Peyer's patch (tissue), 4 donors: ENCODE measurements at regions not wholly inside any gene's neighbourhood (a gene's known extent, or its start where the extent isn't known, plus 50 kb on each side); places are given as distances from the start of the nearest gene placed in this dataset.

Experiments used
- DNase-seq, 3 donors: peaks; one replicate each; pipeline ENCODE4 v3.0.0-alpha.2; 2017 to 2019
- H3K27ac ChIP-seq, 4 donors: fragments of 200-600 bp; sonication (generic); one replicate each; pipeline ENCODE4 v1.5.1; 2016 to 2019
- H3K27me3 ChIP-seq, 2 donors: fragments of 200-600 bp; sonication (generic); one replicate each; pipeline ENCODE4 v1.5.1; 2019
- H3K36me3 ChIP-seq, 3 donors: fragments of 200-600 bp; sonication (generic); one replicate each; pipeline ENCODE4 v1.5.1; 2016 to 2019
- H3K4me1 ChIP-seq, 4 donors: fragments of 200-600 bp; sonication (generic); one replicate each; pipeline ENCODE4 v1.5.1; 2016 to 2019
- H3K4me3 ChIP-seq, 4 donors: fragments of 200-600 bp; sonication (generic); 1 replicate in 3 of 4; 2 replicates in 1 of 4; pipeline ENCODE4 v1.5.1; 2016 to 2019; ENCODE audit warnings: mild to moderate bottlenecking in 1 of 4
- H3K9me3 ChIP-seq, 4 donors: fragments of 200-600 bp; sonication (generic); one replicate each; pipeline ENCODE4 v1.5.1; 2016 to 2019; ENCODE audit warnings: mild to moderate bottlenecking in 1 of 4
- POLR2A ChIP-seq, 2 donors: fragments of 450-650 bp; IDR thresholded peaks; one replicate each; pipeline ENCODE4 v1.5.1; 2017; ENCODE audit warnings: antibody characterized with exemption in 2 of 2, mild to moderate bottlenecking in 2 of 2, moderate library complexity in 2 of 2
- TF ChIP-seq, protein P1 (sequence below), 6 experiments: fragments of 450-650 bp in 4 of 6; fragments of 200-600 bp in 2 of 6; sonication (generic) in 1 of 6; IDR thresholded peaks; one replicate each; pipeline ENCODE4 v1.5.1; 2017 to 2019; ENCODE audit warnings: antibody characterized with exemption in 6 of 6, mild to moderate bottlenecking in 3 of 6, moderate library complexity in 1 of 6

DNA sequence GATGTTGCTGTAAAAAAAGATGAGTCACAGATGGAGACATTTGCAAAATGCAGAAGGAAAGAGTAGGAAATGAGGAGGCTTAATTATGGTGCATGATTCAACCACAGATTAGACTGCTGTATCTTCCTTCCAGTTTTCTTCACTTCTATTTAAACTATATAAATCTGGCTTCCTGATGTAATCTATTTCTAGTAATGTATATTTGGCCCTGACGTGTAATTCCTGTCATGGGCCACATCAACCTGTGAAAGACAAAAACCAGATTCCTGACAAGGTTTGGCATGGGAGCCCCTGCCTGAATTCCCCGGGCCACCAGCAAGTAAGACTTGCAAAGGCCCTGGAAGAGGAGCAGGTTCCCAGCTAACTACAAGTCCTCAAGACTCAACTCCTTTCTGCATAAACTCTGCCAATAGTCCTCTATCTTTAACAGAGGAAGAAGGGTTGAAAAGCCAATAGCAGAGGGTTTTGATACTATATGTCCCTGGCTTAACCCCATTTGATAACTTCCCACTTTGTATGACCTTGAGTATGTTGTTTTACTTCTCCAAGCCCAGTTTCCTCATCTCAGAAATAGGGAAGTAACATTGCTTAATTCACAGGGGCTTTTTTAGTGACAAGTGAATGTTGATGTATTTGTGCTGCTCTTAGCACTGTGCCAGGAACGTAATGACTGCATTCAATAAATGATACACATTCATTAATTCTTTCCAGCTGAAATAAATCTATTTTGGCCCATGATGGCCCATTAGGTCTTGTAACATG, 172.7 kb downstream of the SPRY2 start:
- Histone ChIP-seq H3K4me3 (no peak overlapping the region), H3K4me1 (no peaks in the 10 kb centered on the region), H3K36me3 (no peaks in the 10 kb centered on the region), H3K27me3 (no peaks in the 10 kb centered on the region), H3K9me3 (no peaks in the 10 kb centered on the region), H3K27ac (peak overlapping the region in 1 of 4 donors; percentile 5)
- TF ChIP-seq, protein P1, sequence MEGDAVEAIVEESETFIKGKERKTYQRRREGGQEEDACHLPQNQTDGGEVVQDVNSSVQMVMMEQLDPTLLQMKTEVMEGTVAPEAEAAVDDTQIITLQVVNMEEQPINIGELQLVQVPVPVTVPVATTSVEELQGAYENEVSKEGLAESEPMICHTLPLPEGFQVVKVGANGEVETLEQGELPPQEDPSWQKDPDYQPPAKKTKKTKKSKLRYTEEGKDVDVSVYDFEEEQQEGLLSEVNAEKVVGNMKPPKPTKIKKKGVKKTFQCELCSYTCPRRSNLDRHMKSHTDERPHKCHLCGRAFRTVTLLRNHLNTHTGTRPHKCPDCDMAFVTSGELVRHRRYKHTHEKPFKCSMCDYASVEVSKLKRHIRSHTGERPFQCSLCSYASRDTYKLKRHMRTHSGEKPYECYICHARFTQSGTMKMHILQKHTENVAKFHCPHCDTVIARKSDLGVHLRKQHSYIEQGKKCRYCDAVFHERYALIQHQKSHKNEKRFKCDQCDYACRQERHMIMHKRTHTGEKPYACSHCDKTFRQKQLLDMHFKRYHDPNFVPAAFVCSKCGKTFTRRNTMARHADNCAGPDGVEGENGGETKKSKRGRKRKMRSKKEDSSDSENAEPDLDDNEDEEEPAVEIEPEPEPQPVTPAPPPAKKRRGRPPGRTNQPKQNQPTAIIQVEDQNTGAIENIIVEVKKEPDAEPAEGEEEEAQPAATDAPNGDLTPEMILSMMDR (IDR thresholded peaks at IDR 0.05), result no peak
- no peak for TF ChIP-seq POLR2A (IDR thresholded peaks at IDR 0.05)
- DNase-seq, result no peak

DNA sequence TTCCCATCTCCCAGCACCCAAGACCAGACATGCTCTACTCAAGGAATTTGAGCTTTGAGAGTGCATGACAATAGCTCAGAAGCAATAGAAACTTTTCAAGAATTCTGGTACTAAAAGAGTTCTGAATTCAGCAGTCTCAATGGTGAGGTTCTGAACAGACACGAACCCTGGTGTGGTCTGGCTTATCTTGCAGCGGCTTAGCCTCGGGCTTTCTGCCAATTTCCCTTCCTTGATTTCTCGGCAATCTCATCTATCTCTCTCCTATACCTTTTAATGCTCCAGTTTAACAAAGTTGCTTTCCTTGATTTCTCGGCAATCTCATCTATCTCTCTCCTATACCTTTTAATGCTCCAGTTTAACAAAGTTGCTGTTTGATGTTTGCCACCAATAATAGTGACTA, 174.6 kb downstream of the SPRY2 start:
- Histone ChIP-seq H3K9me3 (no peaks in the 10 kb centered on the region), H3K36me3 (no peaks in the 10 kb centered on the region), H3K4me3 (no peak overlapping the region), H3K27me3 (no peaks in the 10 kb centered on the region), H3K4me1 (no peaks in the 10 kb centered on the region), H3K27ac (no peak overlapping the region)
- TF ChIP-seq POLR2A (IDR thresholded peaks at IDR 0.05), result no peak
- TF ChIP-seq, protein P1 (IDR thresholded peaks at IDR 0.05), result no peak
- no peak for DNase-seq

GRCh38 chr13:80164462-80164861, 176.5 kb downstream of the SPRY2 start:
- Histone ChIP-seq H3K4me3 (no peak overlapping the region), H3K4me1 (no peaks in the 10 kb centered on the region), H3K27ac (no peak overlapping the region), H3K9me3 (no peaks in the 10 kb centered on the region), H3K36me3 (no peaks in the 10 kb centered on the region), H3K27me3 (no peaks in the 10 kb centered on the region)
- no peak for DNase-seq
- TF ChIP-seq, protein P1 (IDR thresholded peaks at IDR 0.05), result no peak
- no peak for TF ChIP-seq POLR2A (IDR thresholded peaks at IDR 0.05)

DNA sequence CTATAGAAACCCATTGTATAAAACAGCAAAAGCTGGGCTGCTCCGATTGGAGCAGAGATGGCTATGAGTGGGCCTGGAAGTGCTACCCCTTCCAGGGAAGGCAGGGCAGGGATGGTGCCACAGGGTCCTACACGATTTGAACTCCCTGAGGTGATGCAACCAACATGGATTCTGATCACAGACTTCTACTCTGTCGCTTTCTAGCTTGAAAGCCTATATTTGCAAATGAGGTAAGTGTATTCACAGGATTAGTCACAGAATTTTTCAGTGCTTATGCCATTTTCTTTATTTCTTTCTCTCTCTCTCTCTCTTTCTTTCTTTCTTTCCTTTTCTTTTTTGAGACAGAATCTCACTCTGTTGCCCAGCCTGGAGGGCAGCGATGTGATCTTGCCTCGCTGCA, 179.0 kb downstream of the SPRY2 start:
- H3K27ac ChIP-seq, result no peak overlapping the region
- H3K9me3 ChIP-seq, result no peaks in the 10 kb centered on the region
- no peak overlapping the region for H3K4me3 ChIP-seq
- TF ChIP-seq, protein P1 (IDR thresholded peaks at IDR 0.05), result no peak
- TF ChIP-seq POLR2A (IDR thresholded peaks at IDR 0.05), result no peak
- DNase-seq, result no peak
- H3K4me1 ChIP-seq, result no peaks in the 10 kb centered on the region
- H3K27me3 ChIP-seq, result no peaks in the 10 kb centered on the region
- H3K36me3 ChIP-seq, result no peaks in the 10 kb centered on the region

DNA sequence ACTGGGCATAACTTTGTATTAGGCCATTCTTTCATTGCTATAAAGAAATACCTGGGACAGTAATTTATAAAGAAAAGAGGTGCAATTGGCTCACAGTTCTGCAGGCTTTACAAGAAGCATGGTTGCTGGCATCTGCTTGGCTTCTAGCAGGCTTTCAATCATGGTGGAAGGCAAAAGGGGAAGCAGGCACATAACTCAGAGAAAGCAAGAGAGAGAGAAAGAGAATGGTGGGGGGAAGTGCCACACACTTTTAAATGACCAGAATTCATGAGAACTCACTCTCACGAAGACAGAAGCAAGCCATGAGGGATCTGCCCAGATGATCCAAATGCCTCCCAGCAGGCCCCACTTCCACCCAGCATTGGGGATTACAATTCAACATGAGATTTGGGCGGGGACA, 179.7 kb downstream of the SPRY2 start:
- no peak overlapping the region for H3K4me3 ChIP-seq
- H3K27ac ChIP-seq, result no peak overlapping the region
- no peaks in the 10 kb centered on the region for H3K4me1 ChIP-seq
- DNase-seq, result no peak
- TF ChIP-seq POLR2A (IDR thresholded peaks at IDR 0.05), result no peak
- TF ChIP-seq, protein P1 (IDR thresholded peaks at IDR 0.05), result no peak
- H3K36me3 ChIP-seq, result no peaks in the 10 kb centered on the region
- no peaks in the 10 kb centered on the region for H3K27me3 ChIP-seq
- no peaks in the 10 kb centered on the region for H3K9me3 ChIP-seq
